ENCODE measurements at regions not wholly inside any gene's neighbourhood (a gene's known extent, or its start where the extent isn't known, plus 50 kb on each side); places are given as distances from the start of the nearest gene placed in this dataset.
A peak's percentile ranks its signal among the peaks of the same experiment; 100 is the strongest.

DNA sequence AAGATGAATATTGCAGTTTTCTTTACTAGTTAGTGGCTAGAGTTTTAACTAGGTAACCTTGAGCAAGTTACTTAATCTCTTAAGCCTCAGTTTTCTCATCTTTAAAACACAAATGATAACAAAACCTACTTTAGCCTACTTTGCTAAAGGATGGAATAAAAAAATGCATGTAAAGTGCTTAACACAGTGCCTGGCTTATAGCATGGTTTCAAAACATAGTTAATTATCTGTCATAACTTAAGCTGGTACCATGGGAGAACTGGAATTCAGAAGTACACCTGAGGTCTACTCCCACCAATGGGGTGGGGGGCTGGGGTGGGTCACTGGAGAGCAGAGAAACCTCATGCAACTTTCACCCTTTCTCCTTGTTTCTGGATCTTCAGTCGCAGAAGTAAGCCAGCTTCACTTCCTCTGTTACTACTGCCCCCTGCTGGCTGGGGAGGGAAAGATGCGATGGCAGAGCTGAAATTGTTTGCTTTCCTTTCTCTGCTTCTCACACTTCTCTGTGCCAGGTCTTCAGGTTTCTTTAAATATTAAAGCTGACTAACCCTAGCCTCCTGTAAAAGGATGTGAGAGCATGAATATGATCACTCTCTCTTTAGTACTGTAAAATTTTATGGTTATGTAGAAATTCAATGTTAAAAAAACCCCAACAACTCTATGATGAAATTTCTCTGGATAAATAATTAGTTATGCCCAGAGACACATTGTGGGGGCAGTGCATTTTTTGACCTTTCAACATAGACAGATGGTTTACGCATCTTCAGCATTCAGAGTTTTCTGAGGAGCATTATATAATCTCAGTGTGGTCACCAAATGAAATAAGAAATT is 324.2 kb downstream of the HLX start:
- TF ChIP-seq, protein P1, sequence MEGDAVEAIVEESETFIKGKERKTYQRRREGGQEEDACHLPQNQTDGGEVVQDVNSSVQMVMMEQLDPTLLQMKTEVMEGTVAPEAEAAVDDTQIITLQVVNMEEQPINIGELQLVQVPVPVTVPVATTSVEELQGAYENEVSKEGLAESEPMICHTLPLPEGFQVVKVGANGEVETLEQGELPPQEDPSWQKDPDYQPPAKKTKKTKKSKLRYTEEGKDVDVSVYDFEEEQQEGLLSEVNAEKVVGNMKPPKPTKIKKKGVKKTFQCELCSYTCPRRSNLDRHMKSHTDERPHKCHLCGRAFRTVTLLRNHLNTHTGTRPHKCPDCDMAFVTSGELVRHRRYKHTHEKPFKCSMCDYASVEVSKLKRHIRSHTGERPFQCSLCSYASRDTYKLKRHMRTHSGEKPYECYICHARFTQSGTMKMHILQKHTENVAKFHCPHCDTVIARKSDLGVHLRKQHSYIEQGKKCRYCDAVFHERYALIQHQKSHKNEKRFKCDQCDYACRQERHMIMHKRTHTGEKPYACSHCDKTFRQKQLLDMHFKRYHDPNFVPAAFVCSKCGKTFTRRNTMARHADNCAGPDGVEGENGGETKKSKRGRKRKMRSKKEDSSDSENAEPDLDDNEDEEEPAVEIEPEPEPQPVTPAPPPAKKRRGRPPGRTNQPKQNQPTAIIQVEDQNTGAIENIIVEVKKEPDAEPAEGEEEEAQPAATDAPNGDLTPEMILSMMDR (IDR thresholded peaks at IDR 0.05 in 4 of 5, conservative IDR thresholded peaks at IDR 0.05 in 1 of 5) = peak; percentile 55 to 92 (median 78)
- TF ChIP-seq POLR2A (IDR thresholded peaks at IDR 0.05) = no peak
